Esophagus muscularis mucosa (tissue), 4 donors: ENCODE measurements at regions not wholly inside any gene's neighbourhood (a gene's known extent, or its start where the extent isn't known, plus 50 kb on each side); places are given as distances from the start of the nearest gene placed in this dataset.

ENCODE experiments used
- DNase-seq: peaks from one replicate; pipeline ENCODE4 v3.0.0-alpha.2; 2017; ENCODE audit errors: extremely low spot score
- H3K27ac ChIP-seq, 4 donors: fragments of 200-600 bp; sonication (generic); replicated peaks in 1 of 4; 1 replicate in 3 of 4; 2 replicates in 1 of 4; pipeline ENCODE4 v1.5.1; 2016 to 2019; ENCODE audit warnings: mild to moderate bottlenecking in 1 of 4
- H3K27me3 ChIP-seq, 4 donors: fragments of 200-600 bp; sonication (generic); one replicate each; pipeline versions ENCODE4 v1.5.1 to v1.6.0; 2016 to 2019
- H3K36me3 ChIP-seq, 4 donors: fragments of 200-600 bp; sonication (generic); one replicate each; pipeline ENCODE4 v1.5.1; 2016 to 2019
- H3K4me1 ChIP-seq, 4 donors: fragments of 200-600 bp; sonication (generic); one replicate each; pipeline ENCODE4 v1.5.1; 2016 to 2019
- H3K4me3 ChIP-seq, 4 donors: fragments of 200-600 bp; sonication (generic); 1 replicate in 2 of 4; 2 replicates in 2 of 4; pipeline ENCODE4 v1.5.1; 2016 to 2019; ENCODE audit warnings: mild to moderate bottlenecking in 4 of 4, moderate library complexity in 1 of 4
- H3K9me3 ChIP-seq, 4 donors: fragments of 200-600 bp; sonication (generic); 1 replicate in 3 of 4; 2 replicates in 1 of 4; pipeline ENCODE4 v1.5.1; 2016 to 2019
- CTCF ChIP-seq, 3 experiments: fragments of 200-600 bp in 2 of 3; fragments of 450-650 bp in 1 of 3; sonication (generic) in 2 of 3; IDR thresholded peaks; one replicate each; pipeline ENCODE4 v1.5.1; 2017 to 2019; ENCODE audit warnings: antibody characterized with exemption in 3 of 3, mild to moderate bottlenecking in 2 of 3, moderate library complexity in 1 of 3
- EP300 ChIP-seq: sonication (generic); formaldehyde crosslinking; IDR thresholded peaks from one replicate; pipeline ENCODE4 v1.6.1; 2017; ENCODE audit warnings: antibody characterized with exemption
- POLR2A ChIP-seq: fragments of 450-650 bp; IDR thresholded peaks from one replicate; pipeline ENCODE4 v1.6.1; 2017; ENCODE audit warnings: antibody characterized with exemption, moderate library complexity, mild to moderate bottlenecking, low read depth
- POLR2AphosphoS5 ChIP-seq, 2 donors: sonication (generic); formaldehyde crosslinking; IDR thresholded peaks; one replicate each; pipeline ENCODE4 v1.6.1; 2017; ENCODE audit warnings: antibody characterized with exemption in 2 of 2
- WGBS: methylation state at CpG from one replicate; pipeline ENCODE4 v1.1.5; 2018; 5-methylcytosine and 5-hydroxymethylcytosine counted together
- intact Hi-C: fragments of 100-400 bp; cut with DNase I; formaldehyde crosslinking; loops from one replicate; pipeline ENCODE4 v1.15.1; 2023

- TF ChIP-seq POLR2A (no peak), POLR2AphosphoS5 (IDR thresholded peaks at IDR 0.05) (no peak), EP300 (no peak)
- H3K27me3 ChIP-seq, result no peaks in the 10 kb centered on the region
- no peaks in the 10 kb centered on the region for H3K36me3 ChIP-seq
- no peaks in the 10 kb centered on the region for H3K9me3 ChIP-seq
- no peaks in the 10 kb centered on the region for H3K4me1 ChIP-seq
- no peak for DNase-seq
- intact Hi-C loops, result no loop called here
- H3K4me3 ChIP-seq, result no peak overlapping the region
- 72% methylated on average over 3 of the region's 3 CpGs for WGBS
- H3K27ac ChIP-seq, result no peak overlapping the region
Measured at GRCh38 chr3:525415-525814, 328.9 kb downstream of the CHL1 start.

GRCh38 chr3:535566-536416 is 339.2 kb downstream of the CHL1 start:
- H3K9me3 ChIP-seq, result peaks cover 0 to 5% (median 0%) of the 10 kb centered on the region in 4 donors
- intact Hi-C loops, result no loop called here
- TF ChIP-seq POLR2A (no peak), CTCF (IDR thresholded peaks at IDR 0.05) (peak; percentile 38 to 60 (median 49)), POLR2AphosphoS5 (IDR thresholded peaks at IDR 0.05) (peak in 1 of 2 donors; percentile 33)
- H3K27ac ChIP-seq, result peak overlapping the region; percentile 66 to 79 (median 71)
- peak overlapping the region; percentile 50 to 70 (median 58) for H3K4me3 ChIP-seq
- H3K4me1 ChIP-seq, result peaks cover 0 to 1% (median 0%) of the 10 kb centered on the region in 4 donors
- 52% methylated on average over 17 of the region's 51 CpGs for WGBS
- no peak for DNase-seq
- H3K27me3 ChIP-seq, result no peaks in the 10 kb centered on the region
- H3K36me3 ChIP-seq, result no peaks in the 10 kb centered on the region

DNA sequence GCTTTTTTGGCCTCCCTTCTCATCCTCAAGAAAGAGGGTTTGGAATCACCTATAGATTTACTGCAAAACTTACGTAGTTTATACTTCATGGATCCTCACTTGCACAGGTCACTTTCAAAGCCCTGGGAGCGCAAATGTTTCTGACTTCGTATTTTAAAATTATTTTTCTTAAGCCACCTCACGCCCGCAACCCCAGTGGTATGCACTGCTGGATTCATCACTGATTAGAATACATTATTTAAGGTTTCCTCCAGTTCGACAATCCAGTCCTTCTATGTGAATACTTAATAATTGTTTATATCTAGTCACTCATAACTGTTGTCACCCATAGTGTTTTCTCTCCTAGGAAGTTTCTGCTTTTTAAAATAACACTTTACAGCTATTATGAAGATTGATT is 339.9 kb downstream of the CHL1 start:
- Histone ChIP-seq H3K36me3 (no peaks in the 10 kb centered on the region), H3K27ac (peak overlapping the region; percentile 66 to 79 (median 71)), H3K4me1 (peaks cover 0 to 8% (median 2%) of the 10 kb centered on the region in 4 donors), H3K9me3 (peaks cover 0 to 2% (median 0%) of the 10 kb centered on the region in 4 donors), H3K4me3 (peak overlapping the region; percentile 50 to 70 (median 58)), H3K27me3 (no peaks in the 10 kb centered on the region)
- TF ChIP-seq POLR2A (no peak), CTCF (IDR thresholded peaks at IDR 0.05) (no peak), EP300 (no peak), POLR2AphosphoS5 (IDR thresholded peaks at IDR 0.05) (no peak)
- intact Hi-C loops, result no loop called here
- DNase-seq, result no peak
- WGBS, result 40% methylated on average over 6 of the region's 6 CpGs

- WGBS, result 36% methylated on average over 12 of the region's 12 CpGs
- Histone ChIP-seq H3K36me3 (no peaks in the 10 kb centered on the region), H3K4me1 (peaks cover 0 to 11% (median 2%) of the 10 kb centered on the region in 4 donors), H3K27ac (no peak overlapping the region), H3K27me3 (no peaks in the 10 kb centered on the region), H3K4me3 (no peak overlapping the region), H3K9me3 (no peaks in the 10 kb centered on the region)
- no peak for TF ChIP-seq EP300
- intact Hi-C loops, result no loop called here
- DNase-seq, result no peak
Measured at GRCh38 chr3:541062-541801, 344.7 kb downstream of the CHL1 start.

GRCh38 chr3:542021-542420 is 345.5 kb downstream of the CHL1 start:
- intact Hi-C loops, result no loop called here
- no peaks in the 10 kb centered on the region for H3K9me3 ChIP-seq
- TF ChIP-seq EP300, result no peak
- TF ChIP-seq POLR2AphosphoS5 (IDR thresholded peaks at IDR 0.05), result no peak
- no peak for TF ChIP-seq CTCF (IDR thresholded peaks at IDR 0.05)
- no peak for TF ChIP-seq POLR2A
- H3K36me3 ChIP-seq, result no peaks in the 10 kb centered on the region
- DNase-seq, result no peak
- no peaks in the 10 kb centered on the region for H3K27me3 ChIP-seq
- H3K4me3 ChIP-seq, result no peak overlapping the region
- H3K4me1 ChIP-seq, result peaks cover 0 to 11% (median 2%) of the 10 kb centered on the region in 4 donors
- no peak overlapping the region for H3K27ac ChIP-seq
- 52% methylated on average over 3 of the region's 3 CpGs for WGBS
